ENCODE measurements at regions not wholly inside any gene's neighbourhood (a gene's known extent, or its start where the extent isn't known, plus 50 kb on each side); places are given as distances from the start of the nearest gene placed in this dataset.

DNA sequence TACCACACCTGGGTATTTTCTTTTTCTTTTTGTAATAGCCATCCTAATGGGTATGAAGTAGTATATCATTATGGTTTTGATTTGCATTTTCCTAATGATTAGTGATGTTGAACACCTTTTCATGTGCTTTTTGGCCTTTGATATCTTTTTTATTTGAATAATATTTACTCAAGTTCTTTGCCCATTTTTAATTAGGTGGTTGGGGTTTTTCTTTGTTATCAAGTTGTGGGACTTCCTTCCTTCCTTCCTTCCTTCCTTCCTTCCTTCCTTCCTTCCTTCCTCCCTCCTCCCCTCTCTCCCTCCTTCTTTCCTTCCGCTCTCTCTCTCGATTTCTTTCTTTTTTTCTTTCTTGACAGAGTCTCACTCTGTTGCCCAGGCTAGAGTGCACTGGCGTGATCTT is 75.0 kb upstream of the PDGFD start:
- Histone ChIP-seq H2AFZ (ENCODE audit: low read depth, low read length) (no peak overlapping the region), H3K79me2 (ENCODE audit: control insufficient read depth, insufficient read depth, low read length) (no peaks in the 10 kb centered on the region), H3K9ac (ENCODE audit: insufficient read depth in 1 of 2, low read depth in 2 of 2, low read length in 2 of 2) (no peak overlapping the region), H3K27ac (ENCODE audit: extremely low read depth, low read depth, low read length) (no peak overlapping the region), H4K20me1 (replicated peaks; ENCODE audit: control insufficient read depth, insufficient read depth, low read length) (no peaks in the 10 kb centered on the region), H3K36me3 (ENCODE audit: control insufficient read depth, insufficient read depth, low read length) (no peaks in the 10 kb centered on the region), H3K4me1 (replicated peaks in 1 of 2; ENCODE audit: control insufficient read depth in 2 of 2, insufficient read depth in 2 of 2, low read length in 2 of 2) (no peaks in the 10 kb centered on the region), H3K9me1 (ENCODE audit: control insufficient read depth, insufficient read depth, low read length) (no peaks in the 10 kb centered on the region), H3K27me3 (ENCODE audit: control insufficient read depth in 2 of 2, insufficient read depth in 2 of 2, low read length in 2 of 2) (no peaks in the 10 kb centered on the region), H3K4me2 (ENCODE audit: insufficient read depth, low read length) (no peak overlapping the region), H3K4me3 (no peak overlapping the region), H3K9me3 (replicated peaks; ENCODE audit: control insufficient read depth, insufficient read depth, low read depth, low read length) (no peaks in the 10 kb centered on the region)
- intact Hi-C loops (cut with micrococcal nuclease) (no loop called here), in situ Hi-C loops (cut with MboI) (no loop called here)
- ATAC-seq (no peak), DNase-seq (ENCODE audit: extremely low read depth in 1 of 4, low spot score in 3 of 4) (no peak), FAIRE-seq (no peak)
- 2% methylated on average over 3 of the region's 3 CpGs for WGBS (ENCODE audit: insufficient coverage, low coverage, missing lambda C conversion rate)
- TF ChIP-seq RBM15 (IDR thresholded peaks at IDR 0.05; ENCODE audit: insufficient read depth, low read length) (no peak), YY1 (IDR thresholded peaks at IDR 0.05; ENCODE audit: borderline replicate concordance in 1 of 3, control insufficient read depth in 1 of 3, extremely low read depth in 1 of 3, insufficient read depth in 3 of 3, insufficient read length in 1 of 3, insufficient replicate concordance in 2 of 3, low read depth in 1 of 3, low read length in 2 of 3) (no peak), HOXB6 (CRISPR knock-in tag; IDR thresholded peaks at IDR 0.05; ENCODE audit: borderline replicate concordance) (no peak), ZNF584 (CRISPR knock-in tag; IDR thresholded peaks at IDR 0.05; ENCODE audit: low read depth) (no peak), ZSCAN32 (CRISPR knock-in tag; IDR thresholded peaks at IDR 0.05) (no peak), IFI16 (CRISPR knock-in tag; IDR thresholded peaks at IDR 0.05) (no peak), ARID1B (IDR thresholded peaks at IDR 0.05) (no peak), ZNF695 (CRISPR knock-in tag; IDR thresholded peaks at IDR 0.05) (no peak), CCNT2 (IDR thresholded peaks at IDR 0.05; ENCODE audit: borderline replicate concordance, extremely low read depth, insufficient read length, low read depth, low read length) (no peak), GATAD2B (IDR thresholded peaks at IDR 0.05; ENCODE audit: borderline replicate concordance) (no peak)
- TF ChIP-seq, protein P1, sequence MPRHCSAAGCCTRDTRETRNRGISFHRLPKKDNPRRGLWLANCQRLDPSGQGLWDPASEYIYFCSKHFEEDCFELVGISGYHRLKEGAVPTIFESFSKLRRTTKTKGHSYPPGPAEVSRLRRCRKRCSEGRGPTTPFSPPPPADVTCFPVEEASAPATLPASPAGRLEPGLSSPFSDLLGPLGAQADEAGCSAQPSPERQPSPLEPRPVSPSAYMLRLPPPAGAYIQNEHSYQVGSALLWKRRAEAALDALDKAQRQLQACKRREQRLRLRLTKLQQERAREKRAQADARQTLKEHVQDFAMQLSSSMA (CRISPR knock-in tag; IDR thresholded peaks at IDR 0.05) = no peak
- TF ChIP-seq, protein P2, sequence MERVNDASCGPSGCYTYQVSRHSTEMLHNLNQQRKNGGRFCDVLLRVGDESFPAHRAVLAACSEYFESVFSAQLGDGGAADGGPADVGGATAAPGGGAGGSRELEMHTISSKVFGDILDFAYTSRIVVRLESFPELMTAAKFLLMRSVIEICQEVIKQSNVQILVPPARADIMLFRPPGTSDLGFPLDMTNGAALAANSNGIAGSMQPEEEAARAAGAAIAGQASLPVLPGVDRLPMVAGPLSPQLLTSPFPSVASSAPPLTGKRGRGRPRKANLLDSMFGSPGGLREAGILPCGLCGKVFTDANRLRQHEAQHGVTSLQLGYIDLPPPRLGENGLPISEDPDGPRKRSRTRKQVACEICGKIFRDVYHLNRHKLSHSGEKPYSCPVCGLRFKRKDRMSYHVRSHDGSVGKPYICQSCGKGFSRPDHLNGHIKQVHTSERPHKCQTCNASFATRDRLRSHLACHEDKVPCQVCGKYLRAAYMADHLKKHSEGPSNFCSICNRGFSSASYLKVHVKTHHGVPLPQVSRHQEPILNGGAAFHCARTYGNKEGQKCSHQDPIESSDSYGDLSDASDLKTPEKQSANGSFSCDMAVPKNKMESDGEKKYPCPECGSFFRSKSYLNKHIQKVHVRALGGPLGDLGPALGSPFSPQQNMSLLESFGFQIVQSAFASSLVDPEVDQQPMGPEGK (CRISPR knock-in tag; IDR thresholded peaks at IDR 0.05; ENCODE audit: borderline replicate concordance) = no peak
- TF ChIP-seq, protein P3, sequence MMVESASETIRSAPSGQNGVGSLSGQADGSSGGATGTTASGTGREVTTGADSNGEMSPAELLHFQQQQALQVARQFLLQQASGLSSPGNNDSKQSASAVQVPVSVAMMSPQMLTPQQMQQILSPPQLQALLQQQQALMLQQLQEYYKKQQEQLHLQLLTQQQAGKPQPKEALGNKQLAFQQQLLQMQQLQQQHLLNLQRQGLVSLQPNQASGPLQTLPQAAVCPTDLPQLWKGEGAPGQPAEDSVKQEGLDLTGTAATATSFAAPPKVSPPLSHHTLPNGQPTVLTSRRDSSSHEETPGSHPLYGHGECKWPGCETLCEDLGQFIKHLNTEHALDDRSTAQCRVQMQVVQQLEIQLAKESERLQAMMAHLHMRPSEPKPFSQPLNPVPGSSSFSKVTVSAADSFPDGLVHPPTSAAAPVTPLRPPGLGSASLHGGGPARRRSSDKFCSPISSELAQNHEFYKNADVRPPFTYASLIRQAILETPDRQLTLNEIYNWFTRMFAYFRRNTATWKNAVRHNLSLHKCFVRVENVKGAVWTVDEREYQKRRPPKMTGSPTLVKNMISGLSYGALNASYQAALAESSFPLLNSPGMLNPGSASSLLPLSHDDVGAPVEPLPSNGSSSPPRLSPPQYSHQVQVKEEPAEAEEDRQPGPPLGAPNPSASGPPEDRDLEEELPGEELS (CRISPR knock-in tag; IDR thresholded peaks at IDR 0.05; ENCODE audit: borderline replicate concordance) = no peak
- CTCF ChIA-PET (ENCODE audit: low intra/inter-chr PET ratio) = no interaction called here
- POLR2A ChIA-PET = no interaction called here
- no TSS peak for BruUV-seq (replicated peaks)

All from K562 (cell line).